ENCODE measurements at regions not wholly inside any gene's neighbourhood (a gene's known extent, or its start where the extent isn't known, plus 50 kb on each side); places are given as distances from the start of the nearest gene placed in this dataset.

DNA sequence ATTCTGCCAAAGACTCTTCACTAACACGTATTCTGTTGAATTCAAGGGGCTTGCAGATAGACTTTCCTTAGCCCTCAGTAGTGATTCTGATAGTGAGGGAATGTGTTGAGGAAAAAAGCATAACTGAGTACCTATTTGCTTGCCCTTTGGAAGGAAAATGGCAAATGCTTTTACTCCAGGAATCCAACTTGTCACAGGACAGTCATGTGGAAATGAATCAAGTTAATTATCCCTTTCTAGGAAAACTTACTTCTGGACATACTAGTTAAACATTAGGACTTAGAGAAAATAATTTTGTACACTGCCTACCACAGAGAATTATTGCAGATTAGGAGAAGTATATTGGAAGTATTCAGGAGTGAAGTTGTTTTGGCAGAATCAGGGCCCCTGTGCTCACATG lies 148.9 kb upstream of the SLC13A1 start:
- TF ChIP-seq CTCF (IDR thresholded peaks at IDR 0.05; ENCODE audit: poor library complexity) (no peak), EZH2 (IDR thresholded peaks at IDR 0.05; ENCODE audit: borderline replicate concordance) (no peak)
